ENCODE measurements at regions not wholly inside any gene's neighbourhood (a gene's known extent, or its start where the extent isn't known, plus 50 kb on each side); places are given as distances from the start of the nearest gene placed in this dataset.
"Not testable (repeated sequence)": the region's sequence is repeated elsewhere in the genome, so short reads cannot be mapped to it uniquely, and the experiment has no call there.

DNA sequence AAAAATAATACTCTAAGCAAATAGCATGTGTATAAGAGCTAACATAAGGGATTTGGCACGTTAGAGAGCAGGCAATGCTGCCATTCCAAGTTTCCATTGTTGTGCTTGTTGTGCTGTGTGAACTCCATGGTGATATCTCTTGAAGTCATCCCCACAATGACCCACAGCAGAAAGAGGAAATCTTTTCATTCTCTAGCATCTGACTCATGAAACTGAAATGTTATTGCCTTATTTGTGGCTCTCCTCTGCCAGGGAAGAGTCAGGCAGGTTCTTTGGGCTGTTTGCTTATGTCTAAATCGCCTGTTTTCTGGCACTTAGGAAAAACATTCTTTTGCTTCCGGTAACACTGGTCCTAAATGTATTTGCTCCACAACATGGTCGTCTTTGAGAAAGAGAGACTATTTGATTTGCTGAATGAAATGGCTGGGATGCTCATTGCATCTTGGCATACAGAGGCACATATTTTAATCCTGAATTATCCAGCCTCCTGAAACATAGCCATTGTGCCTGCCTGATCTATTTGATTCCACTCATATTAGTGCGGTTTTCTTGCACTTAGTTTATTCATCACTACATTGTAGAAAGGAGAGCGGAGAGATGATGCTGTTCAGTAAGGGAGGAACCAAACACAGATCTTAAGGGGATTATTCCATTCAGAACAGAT is 188.8 kb downstream of the CSNK1G3 start:
- no peak overlapping the region for H3K4me3 Mint-ChIP-seq
- Histone ChIP-seq H2AFZ (ENCODE audit: insufficient read depth, low read depth, low read length, poor library complexity, severe bottlenecking) (no peak overlapping the region), H4K20me1 (ENCODE audit: insufficient read depth, low read length) (no peaks in the 10 kb centered on the region), H3K36me3 (replicated peaks in 1 of 2; ENCODE audit: control insufficient read depth in 1 of 2, insufficient read depth in 2 of 2, low read length in 2 of 2) (no peaks in the 10 kb centered on the region), H3K9me3 (replicated peaks in 1 of 2; ENCODE audit: control insufficient read depth in 1 of 2, insufficient read depth in 1 of 2, low read length in 2 of 2) (peaks cover 6 to 7% of the 10 kb centered on the region in 2 donors), H3K4me2 (replicated peaks; ENCODE audit: extremely low read depth, low read length, poor library complexity, severe bottlenecking) (no peak overlapping the region), H3K27ac (ENCODE audit: low read depth in 1 of 2, low read length in 2 of 2) (no peak overlapping the region), H3K27me3 (ENCODE audit: control insufficient read depth in 2 of 2, insufficient read depth in 2 of 2, low read length in 2 of 2) (no peaks in the 10 kb centered on the region), H3K79me2 (ENCODE audit: insufficient read depth, low read length) (no peaks in the 10 kb centered on the region), H3K4me3 (replicated peaks in 1 of 3; ENCODE audit: low read depth in 2 of 3, low read length in 3 of 3) (no peak overlapping the region), H3K4me1 (ENCODE audit: control insufficient read depth in 1 of 2, insufficient read depth in 2 of 2, low read length in 2 of 2) (no peaks in the 10 kb centered on the region), H3K9ac (ENCODE audit: insufficient read depth, low read length, poor library complexity, severe bottlenecking) (no peak overlapping the region)
- no peaks in the 10 kb centered on the region for H3K4me1 Mint-ChIP-seq
- intact Hi-C loops (cut with micrococcal nuclease) = no loop called here
- no peak for TF ChIP-seq CTCF (IDR thresholded peaks at IDR 0.05)
- H3K27ac Mint-ChIP-seq = no peak overlapping the region
- 79% methylated on average over 2 of the region's 6 CpGs for WGBS (ENCODE audit: insufficient coverage)
- H3K36me3 Mint-ChIP-seq = no peaks in the 10 kb centered on the region
- peaks cover 0 to 2% (median 2%) of the 10 kb centered on the region in 3 donors for H3K27me3 Mint-ChIP-seq (ENCODE audit: low read depth in 3 of 3)
- no peak for DNase-seq
- peaks cover 0 to 19% (median 5%) of the 10 kb centered on the region in 7 donors for H3K9me3 Mint-ChIP-seq

DNA sequence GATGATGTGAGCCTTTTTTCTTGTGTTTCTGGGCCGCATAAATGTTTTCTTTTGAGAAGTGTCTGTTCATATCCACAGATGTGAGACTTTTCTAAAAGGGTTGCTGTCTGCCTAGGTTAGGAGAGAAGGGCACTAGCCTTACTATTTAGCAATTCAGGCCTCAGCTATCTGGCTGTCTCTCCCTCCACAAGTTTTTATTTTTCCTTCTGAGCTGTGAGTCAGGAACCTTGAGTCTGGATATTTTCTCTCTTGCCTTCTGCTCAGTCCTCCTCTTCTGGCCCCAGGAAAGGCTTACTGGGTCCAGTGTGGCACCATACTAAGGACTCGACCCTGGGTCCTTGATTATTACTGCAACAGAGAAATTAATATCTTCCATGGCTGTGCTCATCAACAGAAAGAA is 187.6 kb downstream of the CSNK1G3 start:
- no peaks in the 10 kb centered on the region for H3K27me3 ChIP-seq (ENCODE audit: control insufficient read depth in 2 of 2, insufficient read depth in 2 of 2, low read length in 2 of 2)
- Mint-ChIP-seq H3K27me3 (ENCODE audit: low read depth in 3 of 3) (peaks cover 0 to 2% (median 2%) of the 10 kb centered on the region in 3 donors), H3K4me1 (no peaks in the 10 kb centered on the region), H3K9me3 (peaks cover 0 to 19% (median 3%) of the 10 kb centered on the region in 7 donors), H3K36me3 (no peaks in the 10 kb centered on the region), H3K4me3 (no peak overlapping the region), H3K27ac (no peak overlapping the region)
- intact Hi-C loops (cut with micrococcal nuclease) = no loop called here
- no peaks in the 10 kb centered on the region for H3K79me2 ChIP-seq (ENCODE audit: insufficient read depth, low read length)
- H3K9me3 ChIP-seq (replicated peaks in 1 of 2; ENCODE audit: control insufficient read depth in 1 of 2, insufficient read depth in 1 of 2, low read length in 2 of 2) = peaks cover 6 to 7% of the 10 kb centered on the region in 2 donors
- H3K27ac ChIP-seq (ENCODE audit: low read depth in 1 of 2, low read length in 2 of 2) = no peak overlapping the region
- H3K4me2 ChIP-seq (replicated peaks; ENCODE audit: extremely low read depth, low read length, poor library complexity, severe bottlenecking) = no peak overlapping the region
- no peak overlapping the region for H2AFZ ChIP-seq (ENCODE audit: insufficient read depth, low read depth, low read length, poor library complexity, severe bottlenecking)
- no peaks in the 10 kb centered on the region for H4K20me1 ChIP-seq (ENCODE audit: insufficient read depth, low read length)
- H3K9ac ChIP-seq (ENCODE audit: insufficient read depth, low read length, poor library complexity, severe bottlenecking) = no peak overlapping the region
- H3K4me3 ChIP-seq (replicated peaks in 1 of 3; ENCODE audit: low read depth in 2 of 3, low read length in 3 of 3) = no peak overlapping the region
- no peak for TF ChIP-seq CTCF (IDR thresholded peaks at IDR 0.05)
- no peaks in the 10 kb centered on the region for H3K4me1 ChIP-seq (ENCODE audit: control insufficient read depth in 1 of 2, insufficient read depth in 2 of 2, low read length in 2 of 2)
- no peak for DNase-seq
- H3K36me3 ChIP-seq (replicated peaks in 1 of 2; ENCODE audit: control insufficient read depth in 1 of 2, insufficient read depth in 2 of 2, low read length in 2 of 2) = no peaks in the 10 kb centered on the region
- 80% methylated on average over 1 of the region's 2 CpGs for WGBS (ENCODE audit: insufficient coverage)

GRCh38 chr5:123698937-123699336 is 187.0 kb downstream of the CSNK1G3 start:
- WGBS (ENCODE audit: insufficient coverage) = no CpG with 5 or more reads among the region's 3 CpGs
- H3K4me3 Mint-ChIP-seq; H3K9ac ChIP-seq (ENCODE audit: insufficient read depth, low read length, poor library complexity, severe bottlenecking); H4K20me1 ChIP-seq (ENCODE audit: insufficient read depth, low read length); intact Hi-C loops (cut with micrococcal nuclease); H3K27me3 ChIP-seq (ENCODE audit: control insufficient read depth in 2 of 2, insufficient read depth in 2 of 2, low read length in 2 of 2); H3K79me2 ChIP-seq (ENCODE audit: insufficient read depth, low read length); H3K4me1 Mint-ChIP-seq; H3K36me3 ChIP-seq (replicated peaks in 1 of 2; ENCODE audit: control insufficient read depth in 1 of 2, insufficient read depth in 2 of 2, low read length in 2 of 2); H3K27ac ChIP-seq (ENCODE audit: low read depth in 1 of 2, low read length in 2 of 2); DNase-seq; H3K27me3 Mint-ChIP-seq (ENCODE audit: low read depth in 3 of 3); H3K4me2 ChIP-seq (replicated peaks; ENCODE audit: extremely low read depth, low read length, poor library complexity, severe bottlenecking); H2AFZ ChIP-seq (ENCODE audit: insufficient read depth, low read depth, low read length, poor library complexity, severe bottlenecking); H3K36me3 Mint-ChIP-seq; H3K9me3 ChIP-seq (replicated peaks in 1 of 2; ENCODE audit: control insufficient read depth in 1 of 2, insufficient read depth in 1 of 2, low read length in 2 of 2); H3K4me1 ChIP-seq (ENCODE audit: control insufficient read depth in 1 of 2, insufficient read depth in 2 of 2, low read length in 2 of 2); H3K4me3 ChIP-seq (replicated peaks in 1 of 3; ENCODE audit: low read depth in 2 of 3, low read length in 3 of 3); H3K27ac Mint-ChIP-seq: not testable (repeated sequence)
- peaks cover 0 to 19% (median 3%) of the 10 kb centered on the region in 7 donors for H3K9me3 Mint-ChIP-seq

Data from CD14-positive monocyte (primary cell).